Liver (tissue), 8 donors: ENCODE measurements at regions not wholly inside any gene's neighbourhood (a gene's known extent, or its start where the extent isn't known, plus 50 kb on each side); places are given as distances from the start of the nearest gene placed in this dataset.

ENCODE experiments used
- DNase-seq: peaks from one replicate; pipeline ENCODE4 v3.0.0-alpha.2; 2017; ENCODE audit warnings: low spot score
- H3K27ac ChIP-seq, 2 donors: one replicate each; pipeline ENCODE4 v1.7.0; 2013; ENCODE audit warnings: inconsistent platforms in 2 of 2, low read length in 2 of 2, control low read depth in 1 of 2, low read depth in 1 of 2, mild to moderate bottlenecking in 1 of 2
- H3K27me3 ChIP-seq, 4 donors: one replicate each; pipeline versions ENCODE4 v1.6.1 to v1.7.0; 2013; ENCODE audit warnings: low read length in 3 of 4, inconsistent platforms in 1 of 4, mild to moderate bottlenecking in 1 of 4, moderate library complexity in 1 of 4; ENCODE audit not compliant: control insufficient read depth in 4 of 4, insufficient read depth in 4 of 4
- H3K36me3 ChIP-seq, 4 donors: one replicate each; pipeline versions ENCODE4 v1.6.1 to v1.7.0; 2013; ENCODE audit warnings: low read length in 3 of 4, mild to moderate bottlenecking in 3 of 4, low read depth in 1 of 4, moderate library complexity in 1 of 4; ENCODE audit not compliant: control insufficient read depth in 4 of 4, insufficient read depth in 3 of 4
- H3K4me1 ChIP-seq, 4 donors: one replicate each; pipeline versions ENCODE4 v1.6.1 to v1.7.0; 2013; ENCODE audit warnings: low read length in 3 of 4, mild to moderate bottlenecking in 3 of 4, moderate library complexity in 1 of 4; ENCODE audit not compliant: control insufficient read depth in 4 of 4, insufficient read depth in 4 of 4
- H3K4me3 ChIP-seq, 3 donors: one replicate each; pipeline versions ENCODE4 v1.6.1 to v1.7.0; 2013; ENCODE audit warnings: low read length in 3 of 3, control low read depth in 1 of 3, low read depth in 1 of 3, mild to moderate bottlenecking in 1 of 3
- H3K9ac ChIP-seq, 2 donors: one replicate each; pipeline ENCODE4 v1.7.0; 2013; ENCODE audit warnings: low read length in 2 of 2, mild to moderate bottlenecking in 2 of 2, moderate library complexity in 2 of 2, control low read depth in 1 of 2, low read depth in 1 of 2
- H3K9me3 ChIP-seq, 4 donors: one replicate each; pipeline versions ENCODE4 v1.6.1 to v1.7.0; 2013; ENCODE audit warnings: low read length in 3 of 4; ENCODE audit not compliant: control insufficient read depth in 4 of 4
- EGR1 ChIP-seq, 2 donors: IDR thresholded peaks; 2 replicates each; pipeline ENCODE4 v1.6.1; 2016 to 2018; ENCODE audit warnings: antibody characterized with exemption in 2 of 2, low read depth in 2 of 2
- FOXA1 ChIP-seq: IDR thresholded peaks from 2 replicates; pipeline ENCODE4 v1.6.1; 2016; ENCODE audit warnings: antibody characterized with exemption
- FOXA2 ChIP-seq: IDR thresholded peaks from 2 replicates; pipeline ENCODE4 v1.6.1; 2016; ENCODE audit warnings: antibody characterized with exemption
- GABPA ChIP-seq, 2 donors: IDR thresholded peaks in 1 of 2; conservative IDR thresholded peaks in 1 of 2; 2 replicates each; pipeline ENCODE4 v1.6.1; 2016; ENCODE audit warnings: antibody characterized with exemption in 2 of 2, mild to moderate bottlenecking in 1 of 2, moderate library complexity in 1 of 2
- HNF4A ChIP-seq, 2 donors: conservative IDR thresholded peaks; 2 replicates each; pipeline ENCODE4 v1.6.1; 2016; ENCODE audit warnings: antibody characterized with exemption in 2 of 2, mild to moderate bottlenecking in 2 of 2
- HNF4G ChIP-seq: IDR thresholded peaks from 2 replicates; pipeline ENCODE4 v1.6.1; 2016; ENCODE audit warnings: antibody characterized with exemption
- JUND ChIP-seq, 2 donors: IDR thresholded peaks; 2 replicates each; pipeline ENCODE4 v1.6.1; 2016; ENCODE audit warnings: antibody characterized with exemption in 2 of 2
- NR2F2 ChIP-seq: IDR thresholded peaks from 2 replicates; pipeline ENCODE4 v1.6.1; 2016; ENCODE audit warnings: antibody characterized with exemption
- RAD21 ChIP-seq, 2 donors: IDR thresholded peaks; 2 replicates each; pipeline ENCODE4 v1.6.1; 2016; ENCODE audit warnings: antibody characterized with exemption in 2 of 2, mild to moderate bottlenecking in 2 of 2
- RXRA ChIP-seq, 2 donors: IDR thresholded peaks; 2 replicates each; pipeline ENCODE4 v1.6.1; 2017 to 2018; ENCODE audit warnings: antibody characterized with exemption in 2 of 2, mild to moderate bottlenecking in 1 of 2
- SP1 ChIP-seq: IDR thresholded peaks from 2 replicates; pipeline ENCODE4 v1.6.1; 2018; ENCODE audit warnings: antibody characterized with exemption, mild to moderate bottlenecking
- TAF1 ChIP-seq: conservative IDR thresholded peaks from 2 replicates; pipeline ENCODE4 v1.6.1; 2016; ENCODE audit warnings: antibody characterized with exemption, mild to moderate bottlenecking
- YY1 ChIP-seq: IDR thresholded peaks from 2 replicates; pipeline ENCODE4 v1.6.1; 2016; ENCODE audit warnings: antibody characterized with exemption, mild to moderate bottlenecking
- WGBS: extraction: QIAGEN DNeasy Blood & Tissue Kit; methylation state at CpG from one replicate; pipeline ENCODE4 v1.1.7; 2013; 5-methylcytosine and 5-hydroxymethylcytosine counted together
- TF ChIP-seq, protein P1 (sequence below): IDR thresholded peaks from 2 replicates; pipeline ENCODE4 v1.6.1; 2016; ENCODE audit warnings: antibody characterized with exemption, mild to moderate bottlenecking
- TF ChIP-seq, protein P2 (sequence below): IDR thresholded peaks from 2 replicates; pipeline ENCODE4 v1.6.1; 2016; ENCODE audit warnings: antibody characterized with exemption
- TF ChIP-seq, protein P3 (sequence below): IDR thresholded peaks from 2 replicates; pipeline ENCODE4 v1.6.1; 2016; ENCODE audit warnings: antibody characterized with exemption
- TF ChIP-seq, protein P4 (sequence below): IDR thresholded peaks from 2 replicates; pipeline ENCODE4 v1.6.1; 2016; ENCODE audit warnings: antibody characterized with exemption
- TF ChIP-seq, protein P5 (sequence below): fragments of 150-350 bp; IDR thresholded peaks from 2 replicates; pipeline ENCODE4 v1.5.1; 2017; ENCODE audit warnings: improper control_type of control experiment, low read depth, low read length; ENCODE audit not compliant: missing input control
- donor health status: healthy.
- donor health status: healthy.
- donor health status: healthy.
- donor health status: healthy.
- donor health status: healthy.

DNA sequence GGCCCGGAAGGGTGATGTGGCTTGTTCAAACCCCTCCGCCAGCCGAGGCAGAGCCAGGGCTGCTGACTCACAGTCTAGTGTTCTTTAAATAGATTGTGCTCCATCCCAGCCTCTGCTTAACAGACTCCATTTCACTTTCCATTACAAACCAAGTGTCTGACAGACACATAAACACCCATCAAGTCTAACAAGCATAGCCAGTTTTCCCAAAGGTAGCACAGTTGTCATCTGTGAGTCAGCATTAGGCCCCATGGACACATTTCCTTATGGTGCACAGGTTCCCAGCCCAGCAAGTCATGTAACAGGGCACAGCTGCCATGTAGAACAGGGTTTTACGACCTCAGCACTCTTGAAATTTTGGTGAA is 109.9 kb upstream of the RAP2B start:
- H3K27ac ChIP-seq = no peak overlapping the region
- no peak for DNase-seq
- TF ChIP-seq, protein P1, sequence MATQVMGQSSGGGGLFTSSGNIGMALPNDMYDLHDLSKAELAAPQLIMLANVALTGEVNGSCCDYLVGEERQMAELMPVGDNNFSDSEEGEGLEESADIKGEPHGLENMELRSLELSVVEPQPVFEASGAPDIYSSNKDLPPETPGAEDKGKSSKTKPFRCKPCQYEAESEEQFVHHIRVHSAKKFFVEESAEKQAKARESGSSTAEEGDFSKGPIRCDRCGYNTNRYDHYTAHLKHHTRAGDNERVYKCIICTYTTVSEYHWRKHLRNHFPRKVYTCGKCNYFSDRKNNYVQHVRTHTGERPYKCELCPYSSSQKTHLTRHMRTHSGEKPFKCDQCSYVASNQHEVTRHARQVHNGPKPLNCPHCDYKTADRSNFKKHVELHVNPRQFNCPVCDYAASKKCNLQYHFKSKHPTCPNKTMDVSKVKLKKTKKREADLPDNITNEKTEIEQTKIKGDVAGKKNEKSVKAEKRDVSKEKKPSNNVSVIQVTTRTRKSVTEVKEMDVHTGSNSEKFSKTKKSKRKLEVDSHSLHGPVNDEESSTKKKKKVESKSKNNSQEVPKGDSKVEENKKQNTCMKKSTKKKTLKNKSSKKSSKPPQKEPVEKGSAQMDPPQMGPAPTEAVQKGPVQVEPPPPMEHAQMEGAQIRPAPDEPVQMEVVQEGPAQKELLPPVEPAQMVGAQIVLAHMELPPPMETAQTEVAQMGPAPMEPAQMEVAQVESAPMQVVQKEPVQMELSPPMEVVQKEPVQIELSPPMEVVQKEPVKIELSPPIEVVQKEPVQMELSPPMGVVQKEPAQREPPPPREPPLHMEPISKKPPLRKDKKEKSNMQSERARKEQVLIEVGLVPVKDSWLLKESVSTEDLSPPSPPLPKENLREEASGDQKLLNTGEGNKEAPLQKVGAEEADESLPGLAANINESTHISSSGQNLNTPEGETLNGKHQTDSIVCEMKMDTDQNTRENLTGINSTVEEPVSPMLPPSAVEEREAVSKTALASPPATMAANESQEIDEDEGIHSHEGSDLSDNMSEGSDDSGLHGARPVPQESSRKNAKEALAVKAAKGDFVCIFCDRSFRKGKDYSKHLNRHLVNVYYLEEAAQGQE = no peak
- TF ChIP-seq FOXA1 = no peak
- TF ChIP-seq, protein P2, sequence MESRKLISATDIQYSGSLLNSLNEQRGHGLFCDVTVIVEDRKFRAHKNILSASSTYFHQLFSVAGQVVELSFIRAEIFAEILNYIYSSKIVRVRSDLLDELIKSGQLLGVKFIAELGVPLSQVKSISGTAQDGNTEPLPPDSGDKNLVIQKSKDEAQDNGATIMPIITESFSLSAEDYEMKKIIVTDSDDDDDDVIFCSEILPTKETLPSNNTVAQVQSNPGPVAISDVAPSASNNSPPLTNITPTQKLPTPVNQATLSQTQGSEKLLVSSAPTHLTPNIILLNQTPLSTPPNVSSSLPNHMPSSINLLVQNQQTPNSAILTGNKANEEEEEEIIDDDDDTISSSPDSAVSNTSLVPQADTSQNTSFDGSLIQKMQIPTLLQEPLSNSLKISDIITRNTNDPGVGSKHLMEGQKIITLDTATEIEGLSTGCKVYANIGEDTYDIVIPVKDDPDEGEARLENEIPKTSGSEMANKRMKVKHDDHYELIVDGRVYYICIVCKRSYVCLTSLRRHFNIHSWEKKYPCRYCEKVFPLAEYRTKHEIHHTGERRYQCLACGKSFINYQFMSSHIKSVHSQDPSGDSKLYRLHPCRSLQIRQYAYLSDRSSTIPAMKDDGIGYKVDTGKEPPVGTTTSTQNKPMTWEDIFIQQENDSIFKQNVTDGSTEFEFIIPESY = no peak
- no peak for TF ChIP-seq NR2F2
- no peak for TF ChIP-seq TAF1
- TF ChIP-seq JUND (IDR thresholded peaks at IDR 0.05) = no peak
- no peak for TF ChIP-seq YY1
- TF ChIP-seq, protein P3, sequence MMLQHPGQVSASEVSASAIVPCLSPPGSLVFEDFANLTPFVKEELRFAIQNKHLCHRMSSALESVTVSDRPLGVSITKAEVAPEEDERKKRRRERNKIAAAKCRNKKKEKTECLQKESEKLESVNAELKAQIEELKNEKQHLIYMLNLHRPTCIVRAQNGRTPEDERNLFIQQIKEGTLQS = no peak
- TF ChIP-seq, protein P4, sequence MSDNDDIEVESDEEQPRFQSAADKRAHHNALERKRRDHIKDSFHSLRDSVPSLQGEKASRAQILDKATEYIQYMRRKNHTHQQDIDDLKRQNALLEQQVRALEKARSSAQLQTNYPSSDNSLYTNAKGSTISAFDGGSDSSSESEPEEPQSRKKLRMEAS = no peak
- no peak for TF ChIP-seq HNF4G
- no peak for TF ChIP-seq HNF4A (conservative IDR thresholded peaks at IDR 0.05)

DNA sequence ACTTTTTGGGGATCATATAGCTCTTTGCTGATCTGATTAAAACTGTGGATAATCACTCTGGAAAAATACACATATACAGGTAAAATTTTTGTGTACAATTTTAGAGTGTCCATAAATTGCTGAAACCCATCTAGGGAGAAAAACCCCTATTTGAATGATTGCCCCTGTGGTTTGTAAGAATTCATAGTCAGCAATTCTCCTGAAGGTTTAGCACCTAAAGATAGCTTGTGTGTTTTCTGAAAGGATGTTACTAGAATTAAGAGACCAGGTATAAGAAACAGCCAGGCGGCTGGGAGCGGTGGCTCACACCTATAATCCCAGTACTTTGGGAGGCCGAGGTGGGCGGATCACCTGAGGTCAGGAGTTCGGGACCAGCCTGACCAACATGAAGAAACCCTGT is 106.8 kb upstream of the RAP2B start:
- Histone ChIP-seq H3K9me3 (no peaks in the 10 kb centered on the region), H3K36me3 (no peaks in the 10 kb centered on the region), H3K4me3 (no peak overlapping the region), H3K27me3 (no peaks in the 10 kb centered on the region), H3K4me1 (no peaks in the 10 kb centered on the region), H3K27ac (no peak overlapping the region), H3K9ac (no peak overlapping the region)
- no peak for DNase-seq
- WGBS = 87% methylated on average over 5 of the region's 5 CpGs
- TF ChIP-seq EGR1 (IDR thresholded peaks at IDR 0.05; ENCODE audit: low read depth in 2 of 2) (no peak), HNF4A (conservative IDR thresholded peaks at IDR 0.05) (no peak), HNF4G (no peak), FOXA1 (no peak), JUND (IDR thresholded peaks at IDR 0.05) (no peak), NR2F2 (no peak), RAD21 (IDR thresholded peaks at IDR 0.05) (no peak), YY1 (no peak), RXRA (IDR thresholded peaks at IDR 0.05) (no peak), TAF1 (no peak), FOXA2 (no peak), GABPA (IDR thresholded peaks at IDR 0.05 in 1 of 2, conservative IDR thresholded peaks at IDR 0.05 in 1 of 2) (no peak), SP1 (no peak)
- TF ChIP-seq, protein P4 = no peak
- TF ChIP-seq, protein P1 = no peak
- TF ChIP-seq, protein P5, sequence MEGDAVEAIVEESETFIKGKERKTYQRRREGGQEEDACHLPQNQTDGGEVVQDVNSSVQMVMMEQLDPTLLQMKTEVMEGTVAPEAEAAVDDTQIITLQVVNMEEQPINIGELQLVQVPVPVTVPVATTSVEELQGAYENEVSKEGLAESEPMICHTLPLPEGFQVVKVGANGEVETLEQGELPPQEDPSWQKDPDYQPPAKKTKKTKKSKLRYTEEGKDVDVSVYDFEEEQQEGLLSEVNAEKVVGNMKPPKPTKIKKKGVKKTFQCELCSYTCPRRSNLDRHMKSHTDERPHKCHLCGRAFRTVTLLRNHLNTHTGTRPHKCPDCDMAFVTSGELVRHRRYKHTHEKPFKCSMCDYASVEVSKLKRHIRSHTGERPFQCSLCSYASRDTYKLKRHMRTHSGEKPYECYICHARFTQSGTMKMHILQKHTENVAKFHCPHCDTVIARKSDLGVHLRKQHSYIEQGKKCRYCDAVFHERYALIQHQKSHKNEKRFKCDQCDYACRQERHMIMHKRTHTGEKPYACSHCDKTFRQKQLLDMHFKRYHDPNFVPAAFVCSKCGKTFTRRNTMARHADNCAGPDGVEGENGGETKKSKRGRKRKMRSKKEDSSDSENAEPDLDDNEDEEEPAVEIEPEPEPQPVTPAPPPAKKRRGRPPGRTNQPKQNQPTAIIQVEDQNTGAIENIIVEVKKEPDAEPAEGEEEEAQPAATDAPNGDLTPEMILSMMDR = no peak
- TF ChIP-seq, protein P3 = no peak
- TF ChIP-seq, protein P2 = no peak

More for the DNA sequence above, 109.9 kb upstream of the RAP2B start:
- Histone ChIP-seq H3K27me3 (no peaks in the 10 kb centered on the region), H3K36me3 (no peaks in the 10 kb centered on the region), H3K4me1 (no peaks in the 10 kb centered on the region), H3K9ac (no peak overlapping the region), H3K9me3 (no peaks in the 10 kb centered on the region), H3K4me3 (no peak overlapping the region)
- 75% methylated on average over 4 of the region's 4 CpGs for WGBS
